Naive thymus-derived CD8-positive, alpha-beta T cell (primary cell): ENCODE measurements at regions not wholly inside any gene's neighbourhood (a gene's known extent, or its start where the extent isn't known, plus 50 kb on each side); places are given as distances from the start of the nearest gene placed in this dataset.
"Not testable (repeated sequence)": the region's sequence is repeated elsewhere in the genome, so short reads cannot be mapped to it uniquely, and the experiment has no call there.

Source experiments
- ATAC-seq, 2 donors: fragments of 150-1000 bp; cut with Tn5 transposase in 1 of 2; sonication (Bioruptor Pico), chemical (Tn5 transposase) in 1 of 2; 1 replicate in 1 of 2; 2 replicates in 1 of 2; pipeline ENCODE4 v1.10.0; 2021; ENCODE audit warnings: mild to moderate bottlenecking in 2 of 2, moderate library complexity in 2 of 2
- POLR2A ChIA-PET: fragments of 350-600 bp; sonication (Branson Sonifier 250); formaldehyde crosslinking; loops from one replicate; lab custom pipeline; 2021; ENCODE audit warnings: antibody characterized with exemption; lab: Charles Lee
- DNase-seq, 10 donors: peaks; one replicate each; pipeline versions ENCODE4 v3.0.0 to v3.0.0-alpha.2; 2020 to 2022
- H3K27ac Mint-ChIP-seq, 10 donors: one replicate each; pipeline ENCODE4 v1.8.0; 2020 to 2022; ENCODE audit warnings: mild to moderate bottlenecking in 10 of 10, mixed read lengths in 10 of 10, moderate library complexity in 4 of 10, inconsistent platforms in 1 of 10
- H3K27me3 Mint-ChIP-seq, 5 donors: one replicate each; pipeline ENCODE4 v1.8.0; 2021 to 2022; ENCODE audit warnings: mixed read lengths in 5 of 5
- H3K36me3 Mint-ChIP-seq, 3 donors: one replicate each; pipeline ENCODE4 v1.8.0; 2020 to 2022; ENCODE audit warnings: mixed read lengths in 3 of 3, mild to moderate bottlenecking in 2 of 3, inconsistent platforms in 1 of 3
- H3K4me1 Mint-ChIP-seq, 4 donors: one replicate each; pipeline ENCODE4 v1.8.0; 2021 to 2022; ENCODE audit warnings: mixed read lengths in 4 of 4
- H3K4me3 Mint-ChIP-seq, 10 donors: one replicate each; pipeline ENCODE4 v1.8.0; 2020 to 2022; ENCODE audit warnings: mild to moderate bottlenecking in 10 of 10, mixed read lengths in 10 of 10, moderate library complexity in 6 of 10, inconsistent platforms in 1 of 10
- H3K9me3 Mint-ChIP-seq, 9 donors: one replicate each; pipeline ENCODE4 v1.8.0; 2020 to 2022; ENCODE audit warnings: mixed read lengths in 9 of 9, mild to moderate bottlenecking in 3 of 9, inconsistent platforms in 1 of 9, moderate library complexity in 1 of 9

GRCh38 chr3:24686808-24687207, 192.2 kb upstream of the THRB start:
- H3K9me3 Mint-ChIP-seq: peaks cover 0 to 2% (median 0%) of the 10 kb centered on the region in 9 donors
- DNase-seq (no peak), ATAC-seq (no peak)
- peaks cover 0 to 2% (median 0%) of the 10 kb centered on the region in 4 donors for H3K4me1 Mint-ChIP-seq
- peaks cover 0 to 4% (median 0%) of the 10 kb centered on the region in 5 donors for H3K27me3 Mint-ChIP-seq
- H3K4me3 Mint-ChIP-seq: no peak overlapping the region
- H3K36me3 Mint-ChIP-seq: no peaks in the 10 kb centered on the region
- POLR2A ChIA-PET: no interaction called here
- no peak overlapping the region for H3K27ac Mint-ChIP-seq

DNA sequence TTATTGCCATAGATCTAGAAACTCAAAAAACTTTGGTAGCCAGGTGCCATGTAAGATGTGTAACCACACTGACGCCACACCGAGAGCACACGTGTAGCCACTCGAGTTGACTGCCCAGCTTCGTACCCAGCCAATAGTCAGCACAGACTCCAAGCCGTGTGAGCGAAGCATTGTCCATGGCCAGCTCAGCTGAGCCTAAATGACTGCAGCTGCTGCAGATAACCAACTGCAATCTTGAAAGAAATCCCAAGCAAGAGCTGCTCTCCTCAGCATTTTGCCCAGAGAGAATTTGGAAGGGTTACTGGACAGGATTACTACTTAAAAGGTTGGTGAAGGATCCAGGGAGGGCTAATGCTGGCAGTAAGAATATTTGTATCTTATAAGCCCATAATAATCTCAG, 193.0 kb upstream of the THRB start:
- POLR2A ChIA-PET: no interaction called here
- Mint-ChIP-seq H3K4me3 (no peak overlapping the region), H3K36me3 (no peaks in the 10 kb centered on the region), H3K4me1 (peaks cover 0 to 2% (median 0%) of the 10 kb centered on the region in 4 donors), H3K27ac (no peak overlapping the region), H3K27me3 (peaks cover 0 to 4% (median 0%) of the 10 kb centered on the region in 5 donors), H3K9me3 (no peaks in the 10 kb centered on the region)
- ATAC-seq (no peak), DNase-seq (no peak)

GRCh38 chr3:24688446-24689148, 193.9 kb upstream of the THRB start:
- H3K27me3 Mint-ChIP-seq: peaks cover 0 to 4% (median 0%) of the 10 kb centered on the region in 5 donors
- no peak overlapping the region for H3K4me3 Mint-ChIP-seq
- ATAC-seq (no peak), DNase-seq (no peak)
- POLR2A ChIA-PET: no interaction called here
- H3K9me3 Mint-ChIP-seq: no peaks in the 10 kb centered on the region
- peaks cover 0 to 2% (median 0%) of the 10 kb centered on the region in 4 donors for H3K4me1 Mint-ChIP-seq
- H3K27ac Mint-ChIP-seq: no peak overlapping the region
- no peaks in the 10 kb centered on the region for H3K36me3 Mint-ChIP-seq

- Mint-ChIP-seq H3K9me3 (no peaks in the 10 kb centered on the region), H3K27ac (no peak overlapping the region)
- POLR2A ChIA-PET: no interaction called here
These were observed 194.7 kb upstream of the THRB start for GRCh38 chr3:24689353-24689752.

DNA sequence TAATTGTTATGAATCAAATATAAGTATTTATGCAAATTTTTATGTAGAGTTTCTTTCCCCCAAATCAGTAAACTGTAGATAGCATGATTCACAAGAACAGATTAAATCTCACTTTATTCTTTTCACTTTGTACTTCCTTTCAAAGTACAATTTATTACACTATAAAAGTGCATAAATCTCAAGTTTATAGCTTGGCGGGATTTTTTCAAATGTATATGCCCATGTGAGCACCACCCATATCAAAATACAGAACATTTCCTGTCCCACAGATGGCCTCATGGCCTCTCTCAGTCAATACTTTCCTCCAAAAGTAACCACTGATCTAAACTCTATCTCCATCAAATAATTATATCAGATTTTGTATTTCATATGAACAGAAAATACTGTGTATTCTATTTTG, 196.1 kb upstream of the THRB start:
- peaks cover 0 to 2% (median 0%) of the 10 kb centered on the region in 4 donors for H3K4me1 Mint-ChIP-seq
- H3K4me3 Mint-ChIP-seq: no peak overlapping the region
- no peak overlapping the region for H3K27ac Mint-ChIP-seq
- ATAC-seq (no peak), DNase-seq (no peak)
- peaks cover 0 to 4% (median 0%) of the 10 kb centered on the region in 5 donors for H3K27me3 Mint-ChIP-seq
- no peaks in the 10 kb centered on the region for H3K9me3 Mint-ChIP-seq
- POLR2A ChIA-PET: no interaction called here
- H3K36me3 Mint-ChIP-seq: no peaks in the 10 kb centered on the region

More at GRCh38 chr3:24689353-24689752, 194.7 kb upstream of the THRB start:
- peaks cover 0 to 2% (median 0%) of the 10 kb centered on the region in 4 donors for H3K4me1 Mint-ChIP-seq
- H3K36me3 Mint-ChIP-seq: no peaks in the 10 kb centered on the region
- H3K4me3 Mint-ChIP-seq: no peak overlapping the region
- ATAC-seq: no peak
- H3K27me3 Mint-ChIP-seq: peaks cover 0 to 4% (median 0%) of the 10 kb centered on the region in 5 donors
- DNase-seq: no peak

DNA sequence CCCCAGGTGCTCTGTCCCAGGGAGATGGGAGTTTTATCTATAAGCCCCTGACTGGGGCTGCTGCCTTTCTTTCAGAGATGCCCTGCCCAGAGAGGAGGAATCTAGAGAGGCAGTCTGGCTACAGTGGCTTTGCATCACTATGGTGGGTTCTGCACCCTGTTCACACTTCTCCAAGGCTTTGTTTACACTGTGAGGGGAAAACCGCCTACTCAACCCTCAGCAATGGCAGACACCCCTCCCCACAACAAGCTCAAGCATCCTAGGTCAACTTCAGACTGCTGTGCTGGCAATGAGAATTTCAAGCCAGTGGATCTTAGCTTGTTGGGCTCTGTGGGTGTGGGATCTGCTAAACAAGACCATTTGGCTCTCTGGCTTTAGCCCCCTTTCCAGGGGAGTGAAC, 204.4 kb upstream of the THRB start:
- ATAC-seq, H3K4me1 Mint-ChIP-seq, H3K27me3 Mint-ChIP-seq, H3K36me3 Mint-ChIP-seq, DNase-seq, POLR2A ChIA-PET, H3K27ac Mint-ChIP-seq, H3K4me3 Mint-ChIP-seq: not testable (repeated sequence)
- H3K9me3 Mint-ChIP-seq: peaks cover 0 to 11% (median 2%) of the 10 kb centered on the region in 9 donors

GRCh38 chr3:24704496-24704895, 209.8 kb upstream of the THRB start:
- ATAC-seq: no peak
- POLR2A ChIA-PET: no interaction called here
- no peaks in the 10 kb centered on the region for H3K4me1 Mint-ChIP-seq
- no peak overlapping the region for H3K4me3 Mint-ChIP-seq
- no peaks in the 10 kb centered on the region for H3K36me3 Mint-ChIP-seq
- no peak overlapping the region for H3K27ac Mint-ChIP-seq
- H3K27me3 Mint-ChIP-seq: peaks cover 0 to 9% (median 4%) of the 10 kb centered on the region in 5 donors
- peaks cover 0 to 9% (median 2%) of the 10 kb centered on the region in 9 donors for H3K9me3 Mint-ChIP-seq
- no peak for DNase-seq

DNA sequence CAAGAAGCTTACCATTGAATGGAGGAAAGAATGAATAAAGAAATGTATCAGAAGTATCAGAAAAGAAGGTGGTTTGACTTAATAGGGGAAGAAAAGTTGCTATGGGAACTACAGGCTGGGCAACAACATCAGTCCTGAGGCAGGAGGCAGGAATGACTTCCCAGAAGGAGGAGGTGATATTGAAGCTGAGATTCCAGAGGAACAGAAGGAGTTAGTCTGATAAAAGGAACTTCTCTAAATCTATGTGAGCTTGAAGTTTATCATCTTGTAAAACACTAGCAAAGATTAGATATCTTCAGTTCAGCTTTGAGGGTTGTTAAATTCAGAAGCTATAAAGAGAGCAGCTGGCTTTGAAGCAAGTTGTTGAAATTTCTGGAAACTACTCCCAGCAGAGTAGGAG, 213.3 kb upstream of the THRB start:
- Mint-ChIP-seq H3K36me3 (no peaks in the 10 kb centered on the region), H3K4me3 (no peak overlapping the region), H3K4me1 (no peaks in the 10 kb centered on the region), H3K9me3 (peaks cover 0 to 4% (median 0%) of the 10 kb centered on the region in 9 donors), H3K27ac (no peak overlapping the region), H3K27me3 (peaks cover 0 to 9% (median 4%) of the 10 kb centered on the region in 5 donors)
- no peak for ATAC-seq
- no peak for DNase-seq
- POLR2A ChIA-PET: no interaction called here

GRCh38 chr3:24709956-24710355, 215.3 kb upstream of the THRB start:
- Mint-ChIP-seq H3K27me3 (peaks cover 0 to 4% (median 0%) of the 10 kb centered on the region in 5 donors), H3K4me3 (no peak overlapping the region), H3K9me3 (peaks cover 0 to 4% (median 0%) of the 10 kb centered on the region in 9 donors), H3K4me1 (no peaks in the 10 kb centered on the region), H3K27ac (no peak overlapping the region), H3K36me3 (no peaks in the 10 kb centered on the region)
- POLR2A ChIA-PET: no interaction called here
- ATAC-seq (no peak), DNase-seq (no peak)

DNA sequence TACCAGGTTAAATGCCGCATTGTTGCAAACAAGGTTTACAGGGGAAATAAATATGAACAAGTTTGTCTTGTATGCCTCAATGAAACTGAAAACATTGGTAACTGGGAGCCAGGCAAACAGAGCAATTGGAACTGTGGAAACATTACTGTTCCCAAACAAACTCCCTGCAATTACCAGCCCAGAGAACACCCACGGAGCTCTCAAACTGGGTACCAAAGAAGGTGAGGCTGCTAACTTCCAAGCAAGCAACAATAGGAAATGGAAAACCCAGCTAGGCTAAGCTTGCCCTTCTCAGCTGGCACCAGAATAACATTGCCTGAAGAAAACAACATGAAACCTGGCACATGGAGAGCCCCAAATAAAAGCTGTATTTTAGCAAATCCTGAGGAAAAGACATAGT, 218.9 kb upstream of the THRB start:
- DNase-seq (no peak), ATAC-seq (no peak)
- no peaks in the 10 kb centered on the region for H3K36me3 Mint-ChIP-seq
- H3K27me3 Mint-ChIP-seq: peaks cover 0 to 1% (median 0%) of the 10 kb centered on the region in 5 donors
- H3K4me1 Mint-ChIP-seq: no peaks in the 10 kb centered on the region
- no peak overlapping the region for H3K4me3 Mint-ChIP-seq
- peaks cover 0 to 2% (median 0%) of the 10 kb centered on the region in 9 donors for H3K9me3 Mint-ChIP-seq
- POLR2A ChIA-PET: no interaction called here
- H3K27ac Mint-ChIP-seq: no peak overlapping the region

DNA sequence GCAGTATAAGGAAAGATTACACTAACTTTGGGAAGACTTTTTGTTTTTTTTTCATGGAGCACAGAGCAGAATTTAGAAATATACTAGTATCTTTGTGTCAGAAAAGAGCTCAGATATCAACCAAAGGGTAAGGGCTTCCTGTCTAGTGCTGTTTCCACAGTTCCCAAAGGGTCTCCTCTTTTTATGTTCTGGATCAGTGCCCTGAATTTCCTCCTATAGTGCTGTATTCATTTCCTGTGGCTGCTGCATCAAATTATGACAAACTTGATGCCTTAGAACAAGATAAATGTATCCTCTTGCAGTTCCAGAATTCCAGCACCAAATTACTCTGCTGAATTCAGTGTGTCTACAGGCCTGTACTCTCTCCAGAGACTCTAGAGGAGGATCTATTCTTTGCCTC, 219.8 kb upstream of the THRB start:
- Mint-ChIP-seq H3K27me3 (no peaks in the 10 kb centered on the region), H3K4me1 (no peaks in the 10 kb centered on the region), H3K27ac (no peak overlapping the region), H3K4me3 (no peak overlapping the region), H3K36me3 (no peaks in the 10 kb centered on the region), H3K9me3 (peaks cover 0 to 11% (median 0%) of the 10 kb centered on the region in 9 donors)
- POLR2A ChIA-PET: no interaction called here
- DNase-seq (no peak), ATAC-seq (no peak)

DNA sequence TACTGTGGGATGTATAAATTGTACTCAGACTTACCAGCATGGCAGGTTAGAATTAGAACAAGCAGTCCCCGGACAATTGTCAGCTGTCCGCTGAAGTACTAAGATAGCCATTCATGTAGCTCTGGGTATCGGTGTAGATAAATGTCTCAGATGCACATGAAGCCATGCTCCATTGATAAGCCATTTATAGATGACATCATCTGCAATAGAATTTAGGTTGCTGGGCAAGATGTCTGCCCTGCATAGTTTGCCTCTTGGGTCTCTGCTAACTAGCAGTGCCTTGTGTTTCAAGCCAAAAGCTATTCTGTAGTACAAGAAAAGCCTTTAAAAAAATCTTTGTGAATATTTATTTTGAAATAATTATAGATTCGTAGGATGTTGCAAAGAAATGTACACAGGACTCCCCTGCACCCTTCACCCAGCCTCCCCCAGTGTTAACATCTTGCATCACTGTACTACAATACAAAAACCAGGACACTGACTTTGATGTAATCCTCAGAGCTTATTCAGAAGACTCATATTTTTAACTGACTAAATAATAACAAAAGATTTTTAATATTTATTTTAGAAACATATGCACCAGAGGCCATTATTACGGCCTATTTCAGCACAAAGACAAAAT, 220.6 kb upstream of the THRB start:
- no peak for ATAC-seq
- Mint-ChIP-seq H3K36me3 (no peaks in the 10 kb centered on the region), H3K27me3 (no peaks in the 10 kb centered on the region), H3K4me1 (no peaks in the 10 kb centered on the region), H3K27ac (no peak overlapping the region), H3K9me3 (peaks cover 0 to 13% (median 0%) of the 10 kb centered on the region in 9 donors), H3K4me3 (no peak overlapping the region)
- no peak for DNase-seq
- POLR2A ChIA-PET: no interaction called here

DNA sequence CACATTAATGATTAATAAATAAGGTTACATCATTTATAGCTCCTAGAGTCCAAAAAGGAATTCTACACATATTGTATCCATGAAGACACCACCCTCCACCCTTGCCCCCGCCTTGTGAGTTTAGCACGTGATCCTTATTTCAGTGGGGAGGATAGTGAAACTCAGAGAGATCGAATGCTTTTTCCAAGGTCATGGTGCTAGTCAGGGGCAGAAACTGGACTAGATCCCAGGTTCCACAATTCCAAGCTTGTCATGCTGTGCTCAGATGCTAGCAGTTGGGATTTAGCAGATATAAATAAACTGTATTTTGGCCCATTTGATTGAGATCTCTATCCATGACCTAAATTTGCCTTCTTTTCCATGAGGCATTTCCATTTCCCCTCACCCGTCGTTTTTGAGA, 227.4 kb upstream of the THRB start:
- no peaks in the 10 kb centered on the region for H3K4me1 Mint-ChIP-seq
- ATAC-seq: no peak
- H3K36me3 Mint-ChIP-seq: no peaks in the 10 kb centered on the region
- H3K4me3 Mint-ChIP-seq: no peak overlapping the region
- H3K27ac Mint-ChIP-seq: no peak overlapping the region
- no peak for DNase-seq
- POLR2A ChIA-PET: no interaction called here
- peaks cover 0 to 14% (median 2%) of the 10 kb centered on the region in 9 donors for H3K9me3 Mint-ChIP-seq
- H3K27me3 Mint-ChIP-seq: peaks cover 0 to 9% (median 0%) of the 10 kb centered on the region in 5 donors
